NCI-H446 treated with DMSO at 0.1 percent for 48 hours (cell line): ENCODE measurements at regions not wholly inside any gene's neighbourhood (a gene's known extent, or its start where the extent isn't known, plus 50 kb on each side); places are given as distances from the start of the nearest gene placed in this dataset.
A peak's percentile ranks its signal among the peaks of the same experiment; 100 is the strongest.

Experiments used
- DNase-seq: peaks from one replicate; lab custom pipeline; 2025; lab: John Stamatoyannopoulos, UW

DNA sequence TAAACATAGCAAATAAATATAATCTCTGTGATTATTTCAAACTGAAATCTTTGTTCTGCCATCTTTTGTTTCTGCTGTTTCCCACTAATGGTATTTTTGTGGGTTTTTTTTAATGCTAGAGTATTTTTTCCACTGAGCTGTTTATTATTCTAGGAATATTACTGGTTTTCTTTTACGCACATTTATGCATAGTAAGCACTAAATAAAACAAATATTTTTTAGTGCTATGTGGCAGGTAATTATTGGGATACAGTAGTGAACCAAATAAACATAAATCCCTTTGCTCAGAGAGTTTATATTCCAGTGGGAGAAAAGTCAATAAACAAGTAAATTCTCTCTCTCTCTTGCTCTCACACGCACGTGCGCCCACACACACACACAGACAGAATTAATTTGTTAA lies 397.4 kb downstream of the PRDM5 start:
- DNase-seq = no peak

DNA sequence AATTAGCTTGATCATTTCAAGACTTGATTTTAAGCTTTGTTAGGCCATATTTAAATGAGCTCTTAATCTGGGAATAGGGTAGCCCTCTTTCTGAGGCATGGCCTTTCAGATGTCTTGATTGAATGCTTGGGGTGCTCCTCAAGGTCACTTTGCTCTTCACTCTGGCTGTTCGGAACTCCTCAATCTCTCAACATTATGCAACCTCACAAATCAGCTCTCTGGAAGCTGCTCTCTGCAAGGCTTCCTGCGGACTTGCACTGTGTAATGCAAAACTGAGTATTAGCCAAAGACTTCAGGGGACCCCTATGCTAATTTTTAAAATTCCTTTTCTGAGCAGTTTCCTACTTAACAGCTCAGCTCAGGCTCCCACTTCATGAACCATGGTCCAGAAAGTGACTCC lies 398.3 kb downstream of the PRDM5 start:
- DNase-seq = no peak

DNA sequence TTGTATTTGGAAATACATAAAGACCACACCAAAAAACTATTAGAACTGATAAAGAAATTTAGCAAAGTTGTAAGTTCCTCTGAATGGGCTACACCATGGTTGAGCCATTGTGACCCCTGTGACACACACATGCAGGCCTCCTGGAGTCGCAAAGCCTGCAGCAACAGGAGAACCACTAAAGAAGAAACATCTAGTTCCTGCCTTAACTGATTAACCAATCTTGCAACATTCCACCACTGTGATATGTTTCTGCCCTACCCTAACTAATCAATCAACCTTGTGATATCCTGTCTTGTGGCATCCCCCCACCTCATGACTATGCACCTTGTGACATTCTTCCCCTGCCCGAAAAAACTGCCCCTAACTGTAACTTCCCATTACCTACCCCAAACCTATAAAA lies 401.8 kb downstream of the PRDM5 start:
- DNase-seq = no peak

DNA sequence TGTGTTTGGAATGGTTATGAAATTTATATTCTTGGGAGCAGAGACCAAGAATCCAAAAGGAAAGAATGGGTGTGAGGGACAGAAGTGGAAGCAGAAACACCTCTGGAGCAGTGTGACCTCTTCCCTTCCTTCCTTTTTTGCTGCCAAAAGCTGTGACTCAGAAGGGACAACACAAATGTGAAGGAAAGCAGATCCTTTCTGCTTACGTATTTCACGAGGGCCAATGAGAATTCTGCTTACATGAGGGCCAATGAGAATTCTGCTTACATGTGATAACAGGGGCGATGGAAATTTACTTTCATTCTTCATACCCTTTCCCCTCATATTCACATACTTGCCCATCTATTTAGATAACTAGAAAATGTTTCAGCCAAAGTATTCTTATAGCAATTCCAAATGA lies 404.6 kb downstream of the PRDM5 start:
- DNase-seq = no peak

DNA sequence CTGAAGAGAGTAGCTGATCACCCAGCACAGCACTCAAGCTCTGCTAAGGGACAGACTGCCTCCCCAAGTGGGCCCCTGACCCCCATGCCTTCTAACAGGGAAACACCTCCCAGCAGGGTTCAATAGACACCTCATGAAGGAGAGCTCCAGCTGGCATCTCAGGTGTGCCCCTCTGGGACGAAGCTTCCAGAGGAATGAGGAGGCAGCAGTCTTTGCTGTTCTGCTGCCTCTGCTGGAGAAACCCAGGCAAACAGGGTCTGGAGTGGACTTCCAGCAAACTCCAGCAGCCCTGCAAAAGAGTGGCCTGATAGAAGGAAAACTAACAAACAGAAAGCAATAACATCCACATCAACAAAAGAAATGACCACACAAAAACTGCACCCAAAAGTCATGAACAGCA lies 412.8 kb downstream of the PRDM5 start:
- no peak for DNase-seq

DNA sequence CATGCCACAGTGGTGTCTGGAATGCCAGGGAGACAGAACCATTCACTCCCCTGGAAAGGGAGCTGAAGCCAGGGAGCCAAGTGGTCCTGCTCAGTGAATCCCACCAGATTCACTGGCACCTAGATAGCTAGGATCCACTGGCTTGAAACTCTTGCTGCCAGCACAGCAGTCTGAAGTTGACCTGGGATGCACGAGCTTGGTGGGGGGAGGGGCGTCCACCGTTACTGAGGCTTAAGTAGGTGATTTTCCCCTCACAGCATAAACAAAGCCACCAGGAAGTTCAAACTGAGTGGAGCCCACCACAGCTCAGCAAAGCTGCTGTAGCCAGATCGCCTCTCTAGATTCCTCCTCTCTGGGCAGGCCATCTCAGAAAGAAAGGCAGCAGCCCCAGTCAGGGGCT lies 413.3 kb downstream of the PRDM5 start:
- DNase-seq = no peak

DNA sequence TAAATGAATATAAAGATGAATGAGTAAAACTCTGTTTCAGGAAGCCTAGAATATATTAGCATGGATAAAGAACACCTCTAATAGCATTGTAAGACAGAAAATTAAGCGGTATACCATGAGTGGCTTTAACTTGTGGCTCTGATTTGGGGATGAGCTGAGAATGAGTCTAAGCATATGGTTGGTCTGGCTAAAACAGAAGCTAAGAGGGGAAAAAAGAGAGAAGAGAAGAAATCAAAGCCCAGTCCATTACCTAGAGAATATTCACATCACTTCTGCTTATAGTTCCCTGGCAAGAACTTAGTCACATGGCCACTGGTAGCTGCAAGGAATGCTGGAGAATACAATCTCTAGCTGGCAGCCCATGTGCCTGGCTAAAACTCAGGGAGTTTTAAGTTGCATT lies 414.5 kb downstream of the PRDM5 start:
- no peak for DNase-seq

DNA sequence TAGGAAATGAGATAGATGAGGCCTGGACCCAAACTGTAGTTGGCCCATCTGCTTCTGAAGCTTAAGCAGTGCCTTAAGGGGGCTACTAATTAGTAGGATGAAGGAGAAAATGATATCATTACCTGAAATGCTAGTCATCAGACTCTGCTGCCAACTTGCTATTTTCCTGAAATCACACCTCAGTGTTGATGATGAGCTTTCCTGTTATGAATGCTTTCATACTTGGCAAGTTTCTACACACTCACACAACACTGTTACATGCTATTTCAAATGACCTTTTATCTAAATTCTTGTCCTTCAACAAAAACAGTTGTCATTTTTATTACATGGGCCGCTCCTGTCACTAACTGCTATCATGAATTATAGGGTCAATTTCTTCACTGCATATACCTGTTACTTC lies 416.0 kb downstream of the PRDM5 start:
- no peak for DNase-seq

DNA sequence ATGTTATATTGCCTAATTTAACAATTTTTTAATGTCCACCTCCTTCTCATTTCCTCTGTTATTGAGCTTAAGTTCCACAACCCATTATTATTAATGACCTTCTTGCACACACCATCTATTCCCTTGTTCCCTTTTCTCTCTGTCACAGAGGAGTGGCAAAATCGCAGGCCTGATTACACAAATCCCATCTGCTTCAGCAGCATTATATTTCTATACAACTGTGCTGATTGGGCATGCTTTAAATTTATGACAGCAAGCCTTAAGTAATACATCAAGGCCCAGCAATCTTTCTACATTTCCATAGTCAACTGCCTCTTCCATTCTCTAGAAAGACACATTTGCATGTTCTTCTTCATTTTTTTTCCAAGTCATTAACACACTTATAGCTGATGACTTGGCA lies 423.8 kb downstream of the PRDM5 start:
- DNase-seq = no peak

DNA sequence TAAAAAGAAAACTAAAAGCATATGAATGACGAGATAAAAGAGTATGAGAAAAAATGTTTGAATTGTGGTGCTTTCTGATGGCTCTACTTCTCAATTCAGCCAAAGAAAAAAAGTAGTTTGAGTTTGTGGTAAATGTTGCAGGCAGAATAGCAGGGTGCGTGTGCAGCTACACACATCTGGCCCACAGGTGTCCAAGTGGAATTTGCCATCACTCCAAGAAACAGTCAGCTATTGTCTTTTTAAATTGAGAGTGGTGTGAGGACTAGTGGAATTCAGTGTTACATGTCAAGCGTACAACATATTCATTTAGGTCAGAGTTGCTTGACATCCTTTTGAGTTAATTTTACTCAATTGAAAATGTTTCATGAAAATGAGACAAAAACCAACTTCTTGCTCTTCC lies 424.8 kb upstream of the MAD2L1 start:
- DNase-seq = no peak

DNA sequence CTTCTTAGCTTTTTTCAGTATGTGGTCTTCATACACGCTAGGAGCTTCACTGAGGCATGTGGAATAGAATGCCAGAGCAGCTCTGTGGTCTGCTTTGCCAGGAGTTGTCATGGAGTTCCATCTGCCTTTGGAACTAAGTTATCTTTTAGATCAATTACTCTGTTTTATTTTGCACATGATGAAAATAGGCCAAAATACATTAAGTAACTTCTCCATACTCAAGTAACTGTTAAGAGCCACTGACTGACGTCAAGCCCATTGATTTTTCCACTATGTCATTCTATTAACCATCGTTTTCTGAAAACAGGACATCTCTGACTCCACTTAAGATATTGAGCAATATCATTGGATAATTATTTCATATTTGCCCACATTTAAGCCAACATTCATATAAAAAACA lies 415.1 kb upstream of the MAD2L1 start:
- DNase-seq = no peak

DNA sequence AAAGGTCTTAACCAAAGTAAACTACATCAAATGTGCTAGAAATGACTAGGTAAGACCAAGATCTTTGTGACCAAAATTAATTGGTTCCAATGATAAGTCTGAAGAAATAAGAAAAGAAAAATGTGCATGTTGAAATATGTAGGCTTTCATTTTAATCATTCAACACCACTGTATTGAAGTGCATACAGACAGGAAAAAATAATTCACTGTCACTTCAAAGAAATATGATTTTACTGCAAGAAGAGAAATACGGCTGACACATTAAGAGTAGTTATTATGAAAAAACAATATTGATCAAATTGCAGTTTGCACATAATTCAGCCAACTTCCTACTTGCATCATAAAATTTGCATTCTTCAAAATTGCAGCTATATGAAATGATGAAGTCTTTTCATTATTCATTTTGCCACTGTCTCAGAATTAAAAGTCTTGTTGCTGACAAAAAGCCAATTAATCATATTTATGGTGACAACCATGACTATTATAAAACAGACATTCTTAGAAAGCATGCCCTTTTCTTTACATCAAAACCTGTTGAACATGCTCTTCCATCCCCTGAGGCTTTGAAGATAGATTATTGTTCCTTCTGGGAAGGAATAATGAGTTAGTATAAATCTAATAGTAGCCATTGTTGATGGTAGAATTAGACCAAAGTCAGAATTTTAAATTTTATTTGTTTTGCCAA lies 405.9 kb upstream of the MAD2L1 start:
- no peak for DNase-seq

DNA sequence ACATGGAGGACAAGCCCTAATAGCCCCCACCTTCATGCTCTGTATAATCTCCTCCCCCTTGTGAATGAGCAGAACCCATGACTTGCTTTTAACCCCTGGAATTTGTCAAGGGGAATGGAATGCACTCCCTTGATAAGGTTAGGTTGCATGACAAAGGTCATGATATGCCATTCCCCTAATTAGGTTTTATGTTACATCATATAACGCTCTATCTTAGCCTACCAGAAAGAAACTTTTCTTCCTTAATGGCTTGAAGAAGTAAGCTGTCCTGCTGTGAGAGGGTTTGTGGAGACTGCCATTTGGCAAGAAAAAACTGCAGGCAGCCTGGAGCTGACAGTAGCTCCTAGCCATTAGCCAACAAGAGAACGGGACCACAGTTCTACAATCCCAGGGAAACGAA lies 399.8 kb upstream of the MAD2L1 start:
- no peak for DNase-seq

DNA sequence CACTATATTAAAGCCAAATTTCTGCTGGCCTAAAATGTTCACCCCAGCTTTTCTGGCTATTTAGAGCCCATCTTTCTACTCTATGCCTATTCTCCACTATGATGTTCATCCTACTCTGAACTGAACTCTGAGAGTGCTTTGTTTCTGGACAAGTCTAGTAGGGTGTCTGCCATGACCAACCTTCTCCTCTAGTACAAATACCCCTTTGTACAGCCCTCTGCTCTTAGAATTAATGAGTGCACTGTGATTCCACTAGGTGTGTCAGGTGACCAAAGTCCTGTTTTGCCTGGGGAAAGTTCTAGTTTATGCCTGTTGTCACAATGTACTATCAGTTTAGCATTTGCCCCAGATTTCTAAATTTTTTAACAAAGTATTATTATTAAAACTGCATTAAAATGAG lies 388.1 kb upstream of the MAD2L1 start:
- no peak for DNase-seq

DNA sequence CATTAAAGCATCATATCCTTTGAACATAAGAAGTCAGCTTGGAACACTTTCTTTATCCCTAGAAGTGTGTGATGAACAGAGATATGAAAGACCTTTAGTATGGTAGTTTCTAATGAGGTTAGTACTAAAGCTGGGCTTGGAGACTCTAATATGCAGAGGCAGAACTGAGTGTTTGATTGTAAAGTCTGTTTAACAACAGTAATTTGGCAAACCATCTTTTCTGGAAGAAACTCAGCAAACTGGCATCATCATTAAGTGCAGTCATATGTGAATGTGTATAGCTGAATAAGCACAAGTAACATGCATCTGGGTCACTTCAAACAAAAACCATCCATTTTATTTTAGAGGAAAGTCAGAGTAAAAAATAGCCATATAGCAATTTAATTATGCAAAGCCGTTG lies 385.9 kb upstream of the MAD2L1 start:
- DNase-seq = peak; percentile 56

DNA sequence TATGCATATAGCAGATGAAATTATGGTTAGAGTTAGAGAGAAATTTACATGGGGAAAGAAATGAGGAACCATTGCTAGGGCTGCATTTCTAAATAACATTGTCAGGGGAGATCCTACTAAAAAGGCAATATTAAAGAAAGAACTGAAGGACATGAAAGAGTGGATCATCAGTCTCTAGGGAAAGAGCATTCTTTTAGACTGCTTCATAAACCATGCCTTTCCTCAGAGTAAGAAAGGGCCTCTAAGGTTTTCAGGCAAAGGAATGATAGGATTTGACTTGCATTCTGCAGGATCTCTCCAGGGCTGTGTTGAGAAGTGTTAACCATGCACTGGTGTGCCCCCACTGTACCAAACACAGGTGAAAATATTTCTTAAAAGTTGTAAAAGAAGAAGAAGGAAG lies 385.4 kb upstream of the MAD2L1 start:
- no peak for DNase-seq

DNA sequence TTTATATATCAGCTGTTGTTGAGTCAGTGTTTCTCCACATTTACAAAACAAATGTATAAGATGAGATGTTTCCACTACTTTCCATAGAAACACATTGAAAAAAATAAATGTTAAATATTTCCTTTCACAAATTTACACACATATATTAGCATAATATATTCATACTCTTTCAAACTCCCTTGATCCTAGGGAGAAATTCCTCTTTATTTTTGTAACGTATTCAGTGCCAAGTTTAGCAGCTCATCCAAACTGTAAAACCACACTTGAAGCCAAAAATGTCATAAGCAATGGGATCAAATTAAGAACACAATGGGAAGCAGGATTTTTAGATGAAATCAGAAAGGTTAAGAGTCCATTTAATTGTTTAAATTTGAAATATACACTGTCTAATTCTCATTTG lies 381.1 kb upstream of the MAD2L1 start:
- peak; percentile 39 for DNase-seq

DNA sequence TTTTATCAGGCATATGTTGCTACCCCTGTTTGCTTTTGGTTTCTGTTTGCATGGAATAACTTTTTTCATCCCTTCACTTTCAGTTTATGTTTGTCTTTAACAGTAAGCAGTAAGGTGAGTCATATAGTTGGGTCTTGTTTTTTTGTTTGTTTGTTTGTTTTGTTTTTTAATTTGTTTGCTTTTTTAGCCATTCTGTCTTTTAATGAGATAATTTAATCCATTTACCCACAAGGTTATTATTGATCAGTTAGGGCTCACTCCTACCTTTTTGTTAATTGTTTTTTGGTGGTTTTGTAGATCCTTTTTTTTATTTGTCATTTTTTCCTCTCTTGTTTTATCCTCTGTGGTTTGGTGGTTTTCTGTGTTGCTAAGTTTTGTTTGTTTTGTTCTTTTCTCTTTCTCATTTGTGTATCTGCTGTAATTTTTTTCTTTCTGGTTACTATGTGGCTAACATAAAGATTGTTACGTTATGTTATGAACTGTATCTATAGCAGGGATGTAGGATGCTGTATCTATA lies 379.5 kb upstream of the MAD2L1 start:
- DNase-seq = no peak

DNA sequence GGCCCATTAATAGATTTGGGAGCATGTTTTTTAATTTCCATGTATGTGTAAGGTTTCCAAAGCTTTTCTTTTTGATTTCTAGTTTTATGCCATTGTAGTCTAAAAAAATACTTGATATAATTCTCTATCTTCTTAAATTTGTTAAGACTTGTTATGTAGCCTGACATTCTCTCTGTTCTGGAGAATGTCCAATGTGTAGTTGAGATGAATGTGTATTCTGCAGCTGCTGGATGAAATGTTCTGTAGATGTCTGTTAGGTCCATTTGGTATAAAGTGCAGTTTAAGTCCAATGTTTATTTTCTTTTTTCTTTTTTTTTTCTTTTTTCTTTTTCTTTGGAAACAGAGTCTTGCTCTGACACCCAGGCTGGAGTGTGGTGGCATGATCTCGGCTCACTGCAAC lies 378.5 kb upstream of the MAD2L1 start:
- DNase-seq = no peak

DNA sequence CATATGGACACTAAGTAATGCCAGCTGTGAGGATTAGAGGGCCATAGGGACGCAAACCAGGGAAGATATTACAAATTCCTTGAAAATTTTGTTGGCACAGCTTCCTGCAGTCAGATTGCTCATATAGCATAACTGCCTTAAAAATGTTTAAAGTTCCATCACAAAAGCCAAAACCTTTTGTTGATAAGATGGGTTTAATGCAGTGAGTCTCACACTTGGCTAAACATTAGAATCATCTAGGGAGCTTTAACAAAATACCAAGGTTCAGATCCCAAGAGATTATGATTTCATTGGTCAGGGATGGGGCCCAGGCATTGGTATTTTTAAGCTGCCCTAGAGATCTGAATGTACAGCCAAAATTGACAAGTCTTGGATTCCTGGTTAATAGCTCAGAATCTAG lies 376.5 kb upstream of the MAD2L1 start:
- DNase-seq = no peak

DNA sequence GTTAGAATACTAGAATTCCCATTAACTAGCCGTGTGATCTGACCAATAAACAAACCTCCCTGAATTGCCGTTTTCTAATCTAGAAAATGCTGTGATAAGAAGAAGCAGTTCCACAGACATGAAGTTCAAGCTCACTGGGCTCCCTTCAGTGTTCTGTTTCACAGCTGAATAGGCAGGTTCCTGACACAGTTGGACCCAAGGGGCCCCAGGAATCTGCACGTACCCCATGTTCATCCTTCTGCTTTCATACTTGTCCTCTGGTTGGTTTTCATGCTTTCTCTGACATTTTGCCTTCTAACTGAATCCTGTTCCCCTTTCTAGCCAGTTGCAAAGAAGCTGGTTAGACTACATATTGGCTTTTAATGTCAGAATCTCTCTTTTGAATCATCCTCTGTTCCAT lies 374.1 kb upstream of the MAD2L1 start:
- no peak for DNase-seq

DNA sequence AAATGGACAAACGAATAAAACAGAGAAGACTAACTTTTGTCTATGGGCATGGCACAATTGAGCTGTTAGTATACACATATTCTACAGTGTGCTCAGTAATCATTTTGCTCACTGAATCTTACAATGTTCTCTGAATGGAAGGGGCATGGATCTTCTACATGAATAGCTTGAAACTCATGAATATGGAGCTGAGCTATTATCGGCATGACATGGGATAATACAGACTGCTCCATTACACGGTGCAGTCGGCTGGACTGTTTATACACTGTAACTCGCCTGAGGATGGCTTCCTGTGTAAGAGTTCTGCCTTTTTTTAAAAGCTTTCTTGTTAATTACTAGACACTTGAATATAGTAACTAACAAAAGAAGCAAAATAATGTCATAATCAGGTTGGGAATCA lies 368.5 kb upstream of the MAD2L1 start:
- no peak for DNase-seq

DNA sequence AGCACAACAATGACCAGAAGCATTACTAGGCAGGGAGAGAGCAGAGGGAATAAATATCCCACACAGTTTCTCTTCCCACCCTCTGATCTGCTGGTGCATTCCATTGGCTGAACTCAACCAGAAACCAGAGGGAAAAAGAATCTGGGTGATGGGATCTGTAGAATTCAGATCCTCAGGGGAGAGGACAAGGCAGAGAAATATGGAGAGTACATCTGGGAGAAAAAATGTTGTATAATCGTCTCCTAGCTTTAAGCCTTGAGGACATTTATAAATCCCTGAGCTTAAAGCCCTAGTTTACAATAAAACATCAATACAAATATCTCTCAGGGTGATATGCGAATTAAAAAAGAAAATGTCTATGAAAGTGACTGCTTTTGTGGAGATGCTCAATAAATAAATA lies 368.1 kb upstream of the MAD2L1 start:
- no peak for DNase-seq

DNA sequence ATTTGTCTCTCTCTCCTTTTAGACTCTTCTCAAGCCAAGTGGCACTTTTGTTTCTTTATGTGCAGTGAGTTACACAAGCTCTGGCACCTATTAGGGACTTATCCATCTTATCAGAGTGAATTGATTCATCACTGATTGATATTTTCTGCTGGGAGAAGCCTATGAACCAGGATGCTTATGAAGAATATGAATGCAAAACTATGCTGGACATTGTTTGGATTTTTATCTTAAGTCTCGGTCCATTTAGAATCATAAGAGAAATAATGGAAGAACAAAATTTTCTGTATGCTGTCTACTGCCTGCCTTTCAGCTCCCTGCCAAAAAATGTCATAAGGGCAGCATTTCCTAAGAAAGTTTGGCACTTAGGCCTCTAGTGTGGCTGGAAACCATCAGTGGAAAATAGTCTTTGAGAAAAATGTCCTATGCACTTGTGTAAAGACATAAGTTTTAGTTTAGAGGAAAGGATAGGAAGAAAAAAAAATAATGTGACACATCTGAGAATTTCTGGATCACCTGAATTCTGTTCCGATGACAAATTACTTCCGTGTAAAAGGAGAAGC lies 365.7 kb upstream of the MAD2L1 start:
- DNase-seq = no peak
